HG02884 (cell line): ENCODE measurements at regions not wholly inside any gene's neighbourhood (a gene's known extent, or its start where the extent isn't known, plus 50 kb on each side); places are given as distances from the start of the nearest gene placed in this dataset.
"Not testable (repeated sequence)": the region's sequence is repeated elsewhere in the genome, so short reads cannot be mapped to it uniquely, and the experiment has no call there.

ENCODE experiments used
- ATAC-seq: cut with Tn5 transposase; IDR thresholded peaks from one replicate; pipeline ENCODE4 v1.9.1; 2021; ENCODE audit warnings: mild to moderate bottlenecking, moderate library complexity; ENCODE audit not compliant: unreplicated experiment

DNA sequence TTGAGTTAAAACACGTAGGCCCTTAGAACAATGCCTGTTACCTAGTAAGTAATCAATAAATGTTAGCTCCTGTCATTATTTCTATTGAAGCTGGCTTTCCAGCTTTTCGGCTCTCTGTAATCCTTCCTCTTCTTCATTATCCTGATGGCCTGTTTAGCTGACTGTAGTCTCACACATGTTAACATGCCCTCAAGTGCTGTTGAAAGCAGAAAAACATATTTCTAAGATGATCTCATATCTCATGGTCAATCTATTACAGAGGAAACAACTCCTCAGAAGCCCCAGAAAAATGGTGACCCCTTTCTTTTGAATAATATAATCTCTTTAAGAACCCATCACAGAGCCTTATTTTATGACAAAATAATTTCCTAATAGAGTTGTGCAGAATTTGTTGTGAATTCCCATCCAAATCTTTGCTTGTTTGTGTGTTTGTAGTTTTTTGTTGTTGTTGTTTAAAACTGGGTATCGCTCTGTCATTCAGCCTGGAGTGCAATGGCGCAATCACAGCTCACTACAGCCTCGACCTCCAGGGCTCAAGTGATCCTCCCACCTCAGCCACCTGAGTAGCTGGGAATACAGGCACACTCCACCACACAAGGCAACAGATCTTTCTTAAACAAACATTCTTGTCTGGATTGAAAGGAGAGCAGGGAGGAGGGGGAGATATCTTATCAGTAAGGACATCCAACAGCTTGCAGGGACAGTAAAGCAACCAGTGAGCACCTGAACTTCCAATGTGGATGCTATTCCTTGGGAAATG is 242.5 kb upstream of the CAND1 start:
- ATAC-seq, result no peak

DNA sequence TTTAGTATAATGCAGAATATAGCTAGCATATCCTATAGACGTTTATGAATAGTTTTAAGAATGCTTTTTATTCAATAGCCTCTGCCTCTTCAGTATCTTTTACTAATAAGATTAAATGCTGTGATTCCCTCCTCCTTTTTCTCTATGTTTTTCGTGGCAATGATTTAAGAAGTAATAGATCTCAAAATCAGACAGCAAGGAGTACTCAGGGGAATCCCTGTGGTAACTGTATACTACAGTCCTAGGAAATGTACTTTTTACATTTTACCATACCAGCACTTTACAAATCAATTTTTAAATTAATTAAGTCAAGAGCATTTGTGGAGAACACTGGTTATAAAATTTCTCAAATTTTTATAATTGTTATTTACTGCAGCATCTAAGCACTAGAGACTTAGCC is 240.6 kb upstream of the CAND1 start:
- ATAC-seq, result no peak

- no peak for ATAC-seq
Observed at GRCh38 chr12:67034110-67034879, 234.9 kb upstream of the CAND1 start.

DNA sequence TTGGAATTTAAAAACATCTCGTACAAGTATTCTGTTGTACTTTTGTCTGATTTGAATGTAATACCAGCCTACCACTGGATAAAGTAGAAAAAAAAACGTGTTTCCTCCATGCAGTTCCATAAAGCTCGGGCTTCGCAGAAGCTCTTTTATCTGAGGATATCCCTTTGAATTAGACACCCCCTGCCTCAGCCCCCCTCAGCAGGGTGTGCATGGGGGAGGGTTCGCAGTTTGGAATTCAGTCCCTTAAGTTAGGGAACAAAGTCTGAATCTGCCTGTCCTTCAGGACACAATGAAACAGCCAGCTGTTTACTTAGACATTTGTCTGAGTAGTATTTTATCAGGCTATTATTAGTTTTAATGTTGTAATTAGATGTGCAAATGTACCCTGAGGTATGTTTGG is 234.0 kb upstream of the CAND1 start:
- no peak for ATAC-seq

DNA sequence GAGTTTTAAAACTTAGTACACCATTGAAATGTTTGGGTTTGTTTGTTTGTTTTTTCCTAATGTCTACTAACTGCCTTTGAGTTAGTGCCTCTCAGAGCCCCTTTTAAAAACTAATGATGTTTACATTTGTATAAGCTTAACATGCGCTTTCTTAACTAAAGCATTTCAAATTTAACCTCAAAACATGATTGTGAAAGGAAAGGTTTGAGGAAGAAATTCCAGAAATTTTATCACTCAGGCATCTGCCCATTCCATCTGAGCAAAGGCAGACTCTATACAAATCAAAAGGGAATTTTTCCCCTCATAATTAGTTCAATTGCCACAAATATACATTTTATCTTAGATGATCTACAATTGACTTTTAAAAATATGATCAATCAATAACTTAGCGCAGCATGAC is 230.7 kb upstream of the CAND1 start:
- no peak for ATAC-seq

DNA sequence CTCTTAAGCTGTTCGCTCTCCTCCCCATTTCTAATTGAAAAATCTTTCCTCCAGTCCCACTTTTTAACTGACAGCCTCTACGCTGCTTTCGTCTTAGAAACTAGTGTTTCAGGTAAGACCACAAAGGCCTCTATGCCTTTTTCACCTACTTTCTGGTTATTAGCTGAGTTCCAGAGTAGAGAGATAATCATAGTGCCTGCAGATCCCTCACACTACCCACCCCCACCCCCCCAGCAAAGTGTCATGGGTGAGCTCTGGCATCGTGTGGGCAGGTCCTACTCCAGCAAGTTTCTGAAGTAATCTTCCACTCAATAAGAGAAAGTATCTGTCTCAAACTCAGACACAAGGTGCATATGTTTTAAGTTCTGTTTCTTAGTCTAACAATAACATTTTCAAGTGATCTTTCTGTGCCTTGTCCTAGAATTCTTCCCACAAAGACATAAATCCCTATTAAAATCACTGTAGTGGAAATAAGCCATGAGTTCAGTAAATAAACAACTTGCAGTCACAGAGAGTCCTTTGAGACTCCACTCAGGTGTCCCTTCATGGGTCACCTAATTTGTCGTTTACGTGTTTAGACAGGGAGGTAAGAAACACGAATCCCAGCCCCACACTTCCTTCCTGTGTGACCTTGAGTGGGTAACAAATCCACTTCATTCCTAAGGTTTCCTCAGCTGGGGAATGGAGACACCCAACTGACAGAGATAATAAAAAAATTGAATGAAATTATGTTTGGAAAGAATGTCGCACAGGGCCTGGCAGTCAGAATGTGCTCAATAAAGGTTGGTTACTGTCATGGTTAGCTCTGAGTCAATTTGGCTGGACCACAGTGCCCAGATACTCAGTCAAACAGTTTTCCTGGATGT is 228.9 kb upstream of the CAND1 start:
- ATAC-seq, result no peak

DNA sequence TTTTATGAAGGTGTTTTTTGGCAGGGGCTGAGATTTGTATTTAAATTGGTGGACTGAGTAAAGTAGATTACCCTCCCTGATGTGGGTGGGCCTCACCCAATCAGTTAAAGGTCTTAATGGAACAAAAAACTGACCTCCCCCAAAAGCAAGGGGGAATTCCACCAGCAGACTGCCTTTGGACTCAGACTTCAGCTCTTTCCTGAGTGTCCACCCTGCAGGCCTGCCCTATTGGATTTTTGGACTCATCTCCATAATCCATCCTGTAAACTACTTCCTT is 228.4 kb upstream of the CAND1 start:
- no peak for ATAC-seq

DNA sequence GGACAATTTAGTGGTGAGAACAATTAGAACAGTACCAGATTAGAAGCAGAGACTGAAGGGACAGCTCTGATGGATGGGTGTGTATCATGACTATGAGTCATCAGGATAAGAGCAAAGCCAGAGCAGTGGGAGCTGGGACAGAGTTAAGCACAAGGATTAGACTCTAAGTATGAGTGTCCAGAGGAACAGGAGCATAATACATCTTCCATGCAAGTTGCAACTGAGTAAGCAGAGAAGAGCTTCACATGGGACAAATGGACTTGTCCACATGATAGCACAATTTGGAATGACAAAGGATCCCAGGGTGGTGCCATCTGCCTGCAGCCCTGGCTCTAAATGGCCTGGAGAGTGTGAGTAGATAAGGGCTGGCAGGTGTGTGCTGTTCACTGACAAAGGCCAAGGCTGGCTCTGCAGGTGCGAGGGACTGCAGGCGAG is 226.4 kb upstream of the CAND1 start:
- no peak for ATAC-seq

GRCh38 chr12:67043771-67044170 is 225.4 kb upstream of the CAND1 start:
- no peak for ATAC-seq

DNA sequence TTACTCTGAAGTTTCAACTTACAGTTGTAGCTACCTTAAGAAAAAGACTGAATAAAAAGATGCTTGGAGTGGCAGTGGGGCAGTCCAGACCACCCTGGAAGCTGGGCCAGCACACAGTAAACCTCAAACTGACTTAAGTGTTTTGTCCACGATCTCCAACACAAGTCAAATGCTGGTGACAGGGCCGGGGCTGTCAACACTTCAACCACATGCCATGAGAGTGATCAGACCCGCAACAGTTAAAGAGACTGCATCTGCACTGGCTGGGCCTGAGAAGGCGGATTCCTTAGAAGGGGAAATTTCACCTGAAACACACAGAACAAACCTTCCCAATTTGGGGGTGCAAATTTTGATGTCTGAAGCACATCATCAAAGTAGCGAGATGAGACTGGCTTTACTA is 223.5 kb upstream of the CAND1 start:
- ATAC-seq, result no peak

GRCh38 chr12:67046062-67046461 is 223.1 kb upstream of the CAND1 start:
- no peak for ATAC-seq

DNA sequence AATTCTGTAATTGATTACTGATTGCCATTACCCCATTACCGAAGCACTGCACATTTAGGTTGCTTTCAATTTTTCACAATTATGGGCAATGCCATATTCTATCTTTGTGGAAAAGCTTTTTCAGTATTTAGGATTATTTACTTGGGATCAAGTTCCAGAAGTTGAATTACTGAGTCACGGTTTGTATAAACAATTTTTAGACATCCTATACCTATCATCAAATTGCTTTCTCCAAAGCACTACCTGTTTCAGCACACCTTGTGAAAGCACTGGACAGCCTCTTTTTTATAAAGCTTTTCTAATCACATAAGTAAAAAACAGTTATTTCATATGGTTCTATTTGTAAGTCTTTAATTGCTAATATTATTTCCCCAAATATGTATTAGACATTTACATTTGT is 221.5 kb upstream of the CAND1 start:
- no peak for ATAC-seq

DNA sequence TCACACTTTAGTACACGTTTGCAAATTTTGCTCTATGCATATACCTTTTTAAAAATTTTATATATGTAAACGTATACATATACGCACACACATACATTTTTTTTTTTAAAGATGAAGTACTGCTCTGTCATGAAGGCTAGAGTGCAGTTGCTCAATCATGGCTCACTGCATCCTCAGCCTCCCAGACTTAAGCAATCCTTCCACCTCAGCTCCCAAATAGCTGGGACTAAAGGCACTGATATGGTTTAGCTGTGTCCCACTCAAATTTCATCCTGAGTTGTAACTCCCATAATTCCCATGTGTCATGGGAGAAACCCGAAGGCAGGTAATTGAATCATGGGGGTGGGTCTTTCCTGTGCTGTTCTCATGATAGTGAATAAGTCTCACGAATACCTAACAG is 220.8 kb upstream of the CAND1 start:
- ATAC-seq, result no peak

DNA sequence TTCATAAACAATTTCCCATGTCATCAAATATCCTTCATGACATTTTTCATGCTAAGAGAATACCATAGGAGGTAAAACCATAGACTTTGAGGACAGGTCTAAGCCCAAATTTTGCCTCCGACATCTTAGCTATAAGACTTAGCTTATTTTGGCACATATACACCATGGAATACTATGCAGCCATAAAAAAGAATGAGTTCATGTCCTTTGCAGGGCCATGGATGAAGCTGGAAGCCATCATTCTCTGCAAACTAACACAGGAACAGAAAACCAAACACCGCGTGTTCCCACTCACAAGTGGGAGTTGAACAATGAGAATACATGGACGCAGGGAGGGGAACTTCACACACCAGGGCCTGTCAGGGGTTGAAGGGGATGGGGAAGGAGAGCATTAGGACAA is 220.0 kb upstream of the CAND1 start:
- ATAC-seq, result not testable (repeated sequence)

- no peak for ATAC-seq
Observed at GRCh38 chr12:67052981-67053380, 216.2 kb upstream of the CAND1 start.

DNA sequence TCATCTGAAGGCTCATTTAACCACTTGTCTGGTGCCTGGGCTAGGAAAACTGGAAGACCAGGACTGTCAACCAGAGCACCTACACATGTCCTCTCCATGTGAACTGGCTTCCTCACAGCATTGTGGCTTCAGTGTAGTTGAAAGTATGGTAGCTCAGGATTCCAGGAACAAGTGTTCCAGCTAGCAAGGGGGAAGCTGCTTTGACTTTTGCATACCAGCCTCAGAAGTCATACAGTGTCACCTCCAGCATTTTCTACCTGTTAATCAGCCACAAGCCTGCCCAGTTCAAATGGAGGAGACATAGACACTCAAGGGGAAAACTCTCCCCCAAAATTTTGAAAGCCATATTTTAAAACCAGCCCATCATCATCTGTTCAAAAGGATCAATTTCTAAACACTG is 212.8 kb upstream of the CAND1 start:
- ATAC-seq, result no peak

- no peak for ATAC-seq
Observed at GRCh38 chr12:67057072-67057471, 212.1 kb upstream of the CAND1 start.

DNA sequence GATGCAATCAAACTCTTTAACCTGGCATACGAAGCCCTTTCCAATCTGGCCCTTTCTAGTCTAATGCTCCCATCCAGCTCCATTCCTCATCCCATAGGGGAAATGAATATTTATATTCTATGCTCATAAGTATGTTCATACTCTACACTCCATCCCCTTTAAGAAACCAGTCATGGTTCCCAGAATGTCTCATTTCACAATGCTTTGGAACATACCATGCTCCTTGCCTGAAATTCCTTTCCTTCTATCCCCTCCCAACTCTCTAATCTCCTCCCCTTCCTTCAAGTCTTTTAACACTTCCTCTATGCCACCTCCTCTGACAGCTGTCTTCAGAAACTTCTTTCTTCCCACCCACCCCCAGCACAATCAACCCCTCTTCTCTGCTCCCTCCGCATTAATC is 207.0 kb upstream of the CAND1 start:
- ATAC-seq, result no peak

DNA sequence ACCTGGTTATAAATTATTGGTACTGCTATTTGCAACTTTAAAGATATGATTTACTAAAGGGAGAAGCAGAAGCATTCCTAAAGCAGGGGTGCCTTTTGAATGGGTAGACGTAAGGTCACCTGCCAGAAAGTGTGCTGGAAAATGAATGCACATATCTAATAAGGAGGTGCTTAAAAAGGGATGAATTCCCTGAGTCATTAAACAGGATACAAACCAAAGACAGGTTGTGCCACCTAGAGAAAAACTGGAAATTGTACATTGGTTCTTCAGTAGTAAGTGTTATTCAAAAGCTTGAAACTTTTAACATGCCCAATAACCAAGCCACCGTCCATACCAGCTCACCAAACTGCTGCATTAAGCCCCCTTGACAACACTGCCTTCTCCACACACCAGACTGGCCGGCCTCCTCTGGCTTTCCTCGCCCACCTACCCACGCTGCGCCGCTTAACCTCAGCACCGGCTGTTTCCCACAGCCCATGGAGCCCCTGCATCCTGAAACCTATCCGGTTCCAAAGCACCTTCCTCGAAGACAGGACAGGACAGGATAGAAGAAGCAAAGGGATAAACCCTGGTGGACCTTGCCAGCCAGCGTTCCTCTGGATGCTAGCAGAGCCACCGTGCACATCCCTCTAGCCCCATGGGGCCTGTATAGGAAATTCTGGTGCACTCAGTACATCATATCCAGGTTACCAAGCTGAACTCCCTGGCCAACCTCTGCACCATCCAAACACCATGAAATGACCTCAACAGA is 201.5 kb upstream of the CAND1 start:
- ATAC-seq, result no peak

DNA sequence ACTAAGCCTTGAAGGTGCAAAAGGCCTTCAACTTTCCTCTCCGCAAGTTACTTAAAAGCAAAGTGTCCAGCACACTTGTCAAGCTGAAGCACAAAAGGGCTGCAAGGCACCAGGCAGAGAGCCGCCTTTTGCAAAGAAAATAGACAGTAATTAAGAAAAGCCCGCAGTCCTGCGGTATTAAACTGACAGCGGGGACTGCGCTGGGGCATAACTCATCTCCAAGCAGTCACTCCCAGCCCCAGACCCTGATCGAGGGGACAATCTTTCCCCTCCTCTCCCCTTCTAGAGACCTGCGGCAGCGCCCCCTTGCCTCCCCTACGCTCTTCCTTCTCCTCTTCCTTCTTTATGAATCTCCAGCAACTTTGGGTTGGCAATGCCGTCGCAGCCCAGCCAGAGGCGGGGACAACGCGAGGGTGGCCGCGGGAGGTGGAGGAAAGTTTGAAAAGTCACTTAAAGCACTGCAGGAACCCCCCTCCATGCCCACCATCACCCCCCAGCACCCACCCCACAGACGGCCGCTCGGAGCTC is 200.9 kb upstream of the CAND1 start:
- ATAC-seq, result no peak
